Sigmoid colon (tissue), 6 donors: ENCODE measurements at regions not wholly inside any gene's neighbourhood (a gene's known extent, or its start where the extent isn't known, plus 50 kb on each side); places are given as distances from the start of the nearest gene placed in this dataset.

Experiments used
- DNase-seq: peaks from one replicate; pipeline ENCODE4 v3.0.0-alpha.2; 2019
- H3K27ac ChIP-seq, 4 donors: fragments of 200-600 bp; sonication (generic); one replicate each; pipeline ENCODE4 v1.5.1; 2016 to 2019; ENCODE audit warnings: mild to moderate bottlenecking in 1 of 4
- H3K27me3 ChIP-seq, 3 donors: fragments of 200-600 bp; sonication (generic); one replicate each; pipeline ENCODE4 v1.5.1; 2019; ENCODE audit warnings: mild to moderate bottlenecking in 1 of 3
- H3K36me3 ChIP-seq, 4 donors: fragments of 200-600 bp; sonication (generic); one replicate each; pipeline ENCODE4 v1.5.1; 2016 to 2019
- H3K4me1 ChIP-seq, 4 donors: fragments of 200-600 bp; sonication (generic); one replicate each; pipeline ENCODE4 v1.5.1; 2017 to 2019
- H3K4me3 ChIP-seq, 4 donors: fragments of 200-600 bp; sonication (generic); one replicate each; pipeline ENCODE4 v1.5.1; 2017 to 2019; ENCODE audit warnings: mild to moderate bottlenecking in 2 of 4, moderate library complexity in 1 of 4
- H3K9me3 ChIP-seq, 4 donors: fragments of 200-600 bp in 3 of 4; sonication (generic) in 3 of 4; one replicate each; pipeline versions ENCODE4 v1.5.1 to v1.6.1; 2013 to 2019
- EP300 ChIP-seq, 4 donors: sonication (generic); formaldehyde crosslinking; IDR thresholded peaks; one replicate each; pipeline ENCODE4 v1.6.1; 2017; ENCODE audit warnings: antibody characterized with exemption in 4 of 4
- POLR2A ChIP-seq, 2 donors: fragments of 450-650 bp; IDR thresholded peaks; one replicate each; pipeline ENCODE4 v1.6.1; 2016; ENCODE audit warnings: antibody characterized with exemption in 2 of 2, mild to moderate bottlenecking in 2 of 2, moderate library complexity in 2 of 2
- POLR2AphosphoS5 ChIP-seq, 4 donors: sonication (generic); formaldehyde crosslinking; IDR thresholded peaks; one replicate each; pipeline ENCODE4 v1.6.1; 2017; ENCODE audit warnings: antibody characterized with exemption in 4 of 4
- WGBS, 2 donors: extraction: QIAGEN DNeasy Blood & Tissue Kit; methylation state at CpG; one replicate each; pipeline ENCODE4 v1.1.7; 2013; 5-methylcytosine and 5-hydroxymethylcytosine counted together
- intact Hi-C: fragments of 100-400 bp; cut with DNase I; formaldehyde crosslinking; loops from one replicate; pipeline ENCODE4 v1.15.1; 2023
- TF ChIP-seq, protein P1 (sequence below), 4 experiments: fragments of 450-650 bp in 3 of 4; fragments of 200-600 bp in 1 of 4; IDR thresholded peaks; one replicate each; pipeline ENCODE4 v1.5.1; 2016 to 2019; ENCODE audit warnings: antibody characterized with exemption in 4 of 4, mild to moderate bottlenecking in 3 of 4, moderate library complexity in 2 of 4
- donor health status: healthy with polysubstance abuse.
- donor health status: healthy.

DNA sequence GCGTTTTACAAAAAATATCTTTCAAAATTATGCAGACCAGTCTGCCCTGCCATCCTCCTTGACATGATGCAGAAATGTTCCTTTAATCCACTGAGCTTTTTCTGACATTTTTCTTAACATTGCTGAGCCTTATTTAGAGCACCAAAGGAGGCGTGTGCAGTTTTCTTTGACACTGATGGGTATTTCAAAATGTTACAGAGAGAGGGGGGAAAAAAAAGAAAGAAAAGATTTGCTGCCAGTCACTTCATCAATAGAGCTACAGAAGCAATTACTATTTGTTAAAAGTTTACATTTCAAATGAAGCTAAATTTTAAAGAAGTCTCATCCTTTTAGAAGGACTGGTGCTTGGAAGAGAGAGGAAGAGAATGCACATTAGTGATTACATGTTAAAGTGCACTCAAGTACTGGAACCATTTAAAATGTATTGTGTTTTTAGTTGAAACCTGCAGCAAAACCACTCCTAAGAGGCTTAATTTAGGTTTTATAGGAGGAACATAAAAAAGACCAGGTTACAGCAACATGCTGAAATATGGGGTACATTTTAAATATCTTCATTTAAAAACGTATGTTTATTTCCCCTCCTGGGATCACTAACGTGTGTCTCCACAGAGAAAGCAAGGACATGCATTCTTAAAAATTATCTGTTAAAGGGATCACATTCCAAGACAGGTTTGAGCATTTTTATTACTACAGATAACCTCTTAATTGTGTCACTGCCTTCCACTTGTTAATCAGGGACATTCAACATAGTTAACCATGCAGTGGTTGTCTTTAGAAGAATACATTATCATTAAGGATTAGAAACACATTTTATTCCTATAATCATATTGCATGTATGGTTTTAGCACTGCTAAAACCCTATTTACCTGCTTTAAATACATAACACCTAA, 258.4 kb downstream of the MEIS1 start:
- Histone ChIP-seq H3K27me3 (no peaks in the 10 kb centered on the region), H3K9me3 (no peaks in the 10 kb centered on the region), H3K36me3 (no peaks in the 10 kb centered on the region), H3K27ac (peak overlapping the region; percentile 76 to 91 (median 85)), H3K4me1 (peaks cover 0 to 52% (median 27%) of the 10 kb centered on the region in 4 donors), H3K4me3 (peak overlapping the region; percentile 40 to 56 (median 50))
- intact Hi-C loops, result loop anchor here (2.0 to 10.0 kb wide), 5 partner anchors 195 to 1151 kb away; no protein-coding TSS in a partner anchor
- peak in 2 of 4 donors; percentile 35 to 41 for TF ChIP-seq POLR2AphosphoS5 (IDR thresholded peaks at IDR 0.05)
- TF ChIP-seq, protein P1, sequence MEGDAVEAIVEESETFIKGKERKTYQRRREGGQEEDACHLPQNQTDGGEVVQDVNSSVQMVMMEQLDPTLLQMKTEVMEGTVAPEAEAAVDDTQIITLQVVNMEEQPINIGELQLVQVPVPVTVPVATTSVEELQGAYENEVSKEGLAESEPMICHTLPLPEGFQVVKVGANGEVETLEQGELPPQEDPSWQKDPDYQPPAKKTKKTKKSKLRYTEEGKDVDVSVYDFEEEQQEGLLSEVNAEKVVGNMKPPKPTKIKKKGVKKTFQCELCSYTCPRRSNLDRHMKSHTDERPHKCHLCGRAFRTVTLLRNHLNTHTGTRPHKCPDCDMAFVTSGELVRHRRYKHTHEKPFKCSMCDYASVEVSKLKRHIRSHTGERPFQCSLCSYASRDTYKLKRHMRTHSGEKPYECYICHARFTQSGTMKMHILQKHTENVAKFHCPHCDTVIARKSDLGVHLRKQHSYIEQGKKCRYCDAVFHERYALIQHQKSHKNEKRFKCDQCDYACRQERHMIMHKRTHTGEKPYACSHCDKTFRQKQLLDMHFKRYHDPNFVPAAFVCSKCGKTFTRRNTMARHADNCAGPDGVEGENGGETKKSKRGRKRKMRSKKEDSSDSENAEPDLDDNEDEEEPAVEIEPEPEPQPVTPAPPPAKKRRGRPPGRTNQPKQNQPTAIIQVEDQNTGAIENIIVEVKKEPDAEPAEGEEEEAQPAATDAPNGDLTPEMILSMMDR (IDR thresholded peaks at IDR 0.05), result no peak
- TF ChIP-seq POLR2A (IDR thresholded peaks at IDR 0.05), result no peak
- DNase-seq, result no peak
- WGBS, 2 donors, result 67 to 70% methylated on average over 4 of the region's 4 CpGs

DNA sequence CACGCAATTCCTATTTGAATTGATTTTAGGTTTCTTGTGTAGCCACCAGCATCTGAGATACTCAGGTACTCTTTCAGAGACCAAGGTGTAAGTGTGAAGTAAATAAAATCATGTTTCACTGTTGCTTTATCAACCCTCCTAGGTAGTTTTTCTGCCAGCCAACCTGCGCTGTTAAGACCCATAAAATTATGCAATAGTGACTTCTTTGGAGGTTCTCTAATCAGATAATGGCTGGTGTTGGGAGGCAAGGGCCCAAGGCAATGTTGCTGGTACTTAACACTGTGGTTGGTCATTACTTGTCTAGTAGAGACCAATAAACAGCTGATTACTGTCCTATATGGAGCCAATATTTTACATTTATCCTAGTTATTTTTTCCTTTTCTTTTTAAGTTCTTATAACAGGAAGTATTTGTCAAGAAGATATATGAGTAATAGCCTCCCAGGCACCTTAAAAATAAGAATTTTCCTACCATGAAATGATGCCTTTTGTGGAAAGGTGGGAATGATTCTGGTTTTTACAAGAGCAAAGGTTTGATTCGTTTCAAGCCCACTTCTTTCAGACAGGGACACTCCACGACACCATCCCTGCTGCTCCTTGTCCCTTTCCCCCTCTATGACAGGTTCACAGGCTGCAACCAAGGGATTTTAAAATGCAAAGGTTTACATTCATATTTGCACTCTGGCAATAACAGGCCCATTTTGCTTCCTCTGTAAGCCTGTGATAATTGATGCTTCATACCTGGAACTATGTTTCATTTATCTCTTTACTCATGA, 259.3 kb downstream of the MEIS1 start:
- H3K36me3 ChIP-seq, result no peaks in the 10 kb centered on the region
- DNase-seq, result no peak
- peak overlapping the region; percentile 40 to 56 (median 50) for H3K4me3 ChIP-seq
- intact Hi-C loops, result loop anchor here (5.0 to 10.0 kb wide), 4 partner anchors 298 to 1151 kb away; no protein-coding TSS in a partner anchor
- H3K4me1 ChIP-seq, result peaks cover 3 to 55% (median 36%) of the 10 kb centered on the region in 4 donors
- WGBS, 2 donors, result 59 to 71% methylated on average over 4 of the region's 4 CpGs
- TF ChIP-seq POLR2AphosphoS5 (IDR thresholded peaks at IDR 0.05) (no peak), POLR2A (IDR thresholded peaks at IDR 0.05) (no peak)
- TF ChIP-seq, protein P1 (IDR thresholded peaks at IDR 0.05), result no peak
- no peaks in the 10 kb centered on the region for H3K9me3 ChIP-seq
- H3K27ac ChIP-seq, result peak overlapping the region; percentile 76 to 91 (median 85)
- H3K27me3 ChIP-seq, result no peaks in the 10 kb centered on the region

DNA sequence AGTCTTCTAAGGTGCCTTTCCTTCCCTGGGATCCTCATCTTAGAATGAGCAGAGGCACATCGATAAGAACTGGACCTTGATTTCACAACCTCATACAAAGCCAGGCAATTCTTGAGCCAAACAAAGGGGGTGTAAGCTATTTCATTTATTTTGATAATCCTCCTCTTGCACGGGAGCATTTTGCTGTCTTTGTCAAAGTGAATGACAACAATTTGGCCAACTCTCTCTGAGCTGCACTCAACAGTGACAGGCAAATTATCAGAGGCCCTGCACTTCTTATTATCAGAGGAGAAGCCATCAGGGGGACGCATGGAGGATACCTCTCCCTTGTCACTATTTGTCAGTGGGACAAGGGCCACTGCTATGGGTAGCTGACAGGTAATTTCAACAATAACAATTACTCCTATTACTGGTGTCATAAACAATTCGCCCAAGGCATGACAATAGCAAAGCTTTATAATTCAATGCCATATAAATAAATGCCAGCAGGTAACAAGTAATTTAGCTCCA, 260.4 kb downstream of the MEIS1 start:
- intact Hi-C loops, result loop anchor here (5.0 to 10.0 kb wide), 5 partner anchors 57 to 1150 kb away; no protein-coding TSS in a partner anchor
- Histone ChIP-seq H3K4me3 (peak overlapping the region in 2 of 4 donors; percentile 56), H3K27ac (peak overlapping the region; percentile 76 to 91 (median 85)), H3K27me3 (no peaks in the 10 kb centered on the region), H3K9me3 (no peaks in the 10 kb centered on the region), H3K36me3 (no peaks in the 10 kb centered on the region), H3K4me1 (peaks cover 3 to 59% (median 43%) of the 10 kb centered on the region in 4 donors)
- TF ChIP-seq EP300 (IDR thresholded peaks at IDR 0.05) (no peak), POLR2A (IDR thresholded peaks at IDR 0.05) (no peak), POLR2AphosphoS5 (IDR thresholded peaks at IDR 0.05) (no peak)
- TF ChIP-seq, protein P1 (IDR thresholded peaks at IDR 0.05), result no peak
- DNase-seq, result no peak
- WGBS, 2 donors, result 77 to 84% methylated on average over 4 of the region's 4 CpGs

DNA sequence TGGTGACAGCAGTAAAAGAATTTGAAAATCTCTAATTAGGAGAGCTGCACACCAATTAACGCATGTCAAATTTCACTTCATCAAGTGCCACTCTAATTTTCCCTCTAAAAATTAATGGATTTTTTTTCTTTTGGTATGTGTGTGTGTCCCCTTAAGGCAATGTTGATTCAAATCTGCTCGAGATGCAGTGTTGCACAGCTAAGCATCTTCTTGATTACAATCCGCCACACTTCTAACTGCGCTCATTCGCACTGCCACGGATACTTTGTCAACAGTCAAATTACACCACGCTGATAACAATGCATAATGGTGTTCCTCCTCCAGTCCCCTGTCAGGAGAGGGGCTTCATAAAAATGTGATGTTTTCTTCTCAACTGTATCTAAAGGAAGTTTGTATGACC, 261.4 kb downstream of the MEIS1 start:
- intact Hi-C loops, result loop anchor here (5.0 to 10.0 kb wide), 5 partner anchors 56 to 1148 kb away; no protein-coding TSS in a partner anchor
- Histone ChIP-seq H3K4me3 (peak overlapping the region in 2 of 4 donors; percentile 56), H3K27ac (peak overlapping the region; percentile 76 to 91 (median 85)), H3K27me3 (no peaks in the 10 kb centered on the region), H3K36me3 (no peaks in the 10 kb centered on the region), H3K4me1 (peaks cover 3 to 70% (median 54%) of the 10 kb centered on the region in 4 donors), H3K9me3 (no peaks in the 10 kb centered on the region)
- TF ChIP-seq POLR2AphosphoS5 (IDR thresholded peaks at IDR 0.05), result peak in 1 of 4 donors; percentile 4
- TF ChIP-seq, protein P1 (IDR thresholded peaks at IDR 0.05), result no peak
- DNase-seq, result no peak
- 24 to 56% methylated on average over 7 of the region's 7 CpGs for WGBS, 2 donors
